Activated T-cell treated with anti-CD3 and anti-CD28 coated beads, Interleukin-2, amount 50 U/mL, for 72 hours (primary cell): ENCODE measurements at regions not wholly inside any gene's neighbourhood (a gene's known extent, or its start where the extent isn't known, plus 50 kb on each side); places are given as distances from the start of the nearest gene placed in this dataset.
"Not testable (repeated sequence)": the region's sequence is repeated elsewhere in the genome, so short reads cannot be mapped to it uniquely, and the experiment has no call there.

Source experiments
- ATAC-seq, 2 donors: fragments of 150-1000 bp; cut with Tn5 transposase; replicated peaks in 1 of 2; 2 replicates each; pipeline ENCODE4 v1.10.0; 2021; ENCODE audit warnings: moderate library complexity in 2 of 2, mild to moderate bottlenecking in 1 of 2
- DNase-seq, 2 donors: peaks; one replicate each; pipeline ENCODE4 v3.0.0; 2021 to 2022; ENCODE audit warnings: mixed read lengths in 1 of 2
- H3K27ac Mint-ChIP-seq: one replicate; pipeline ENCODE4 v1.8.0; 2022; ENCODE audit warnings: mild to moderate bottlenecking, moderate library complexity, mixed read lengths
- H3K27me3 Mint-ChIP-seq: one replicate; pipeline ENCODE4 v1.8.0; 2022; ENCODE audit warnings: low read depth, mixed read lengths
- H3K36me3 Mint-ChIP-seq, 2 donors: one replicate each; pipeline ENCODE4 v1.8.0; 2022; ENCODE audit warnings: mixed read lengths in 2 of 2, mild to moderate bottlenecking in 1 of 2; ENCODE audit not compliant: insufficient read depth in 2 of 2
- H3K4me1 Mint-ChIP-seq: one replicate; pipeline ENCODE4 v1.8.0; 2022; ENCODE audit warnings: low read depth, mixed read lengths
- H3K4me3 Mint-ChIP-seq, 2 donors: one replicate each; pipeline ENCODE4 v1.8.0; 2022; ENCODE audit warnings: mild to moderate bottlenecking in 2 of 2, mixed read lengths in 2 of 2, moderate library complexity in 2 of 2
- H3K9me3 Mint-ChIP-seq, 2 donors: one replicate each; pipeline ENCODE4 v1.8.0; 2022; ENCODE audit warnings: mixed read lengths in 2 of 2

DNA sequence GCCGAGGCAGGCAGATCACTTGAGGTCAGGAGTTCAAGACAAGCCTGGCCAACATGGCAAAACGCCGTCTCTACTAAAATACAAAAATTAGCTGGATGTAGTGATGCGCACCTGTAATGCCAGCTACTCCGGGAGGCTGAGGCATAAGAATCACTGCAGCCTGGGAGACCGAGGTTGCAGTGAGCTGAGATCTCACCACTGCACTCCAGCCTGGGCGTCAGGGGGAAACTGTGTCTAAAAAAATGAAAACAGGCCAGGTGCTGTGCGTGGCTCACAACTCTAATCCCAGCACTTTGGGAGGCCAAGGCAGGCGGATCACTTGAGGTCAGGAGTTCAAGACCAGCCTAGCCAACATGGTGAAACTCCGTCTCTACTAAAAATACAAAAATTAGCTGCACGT, 69.9 kb downstream of the C9orf50 start:
- H3K9me3 Mint-ChIP-seq, ATAC-seq, H3K27ac Mint-ChIP-seq, DNase-seq, H3K36me3 Mint-ChIP-seq: not testable (repeated sequence)
- Mint-ChIP-seq H3K4me3 (peak overlapping the region; percentile 76 to 84), H3K27me3 (peaks cover 31% of the 10 kb centered on the region), H3K4me1 (peaks cover 12% of the 10 kb centered on the region)

DNA sequence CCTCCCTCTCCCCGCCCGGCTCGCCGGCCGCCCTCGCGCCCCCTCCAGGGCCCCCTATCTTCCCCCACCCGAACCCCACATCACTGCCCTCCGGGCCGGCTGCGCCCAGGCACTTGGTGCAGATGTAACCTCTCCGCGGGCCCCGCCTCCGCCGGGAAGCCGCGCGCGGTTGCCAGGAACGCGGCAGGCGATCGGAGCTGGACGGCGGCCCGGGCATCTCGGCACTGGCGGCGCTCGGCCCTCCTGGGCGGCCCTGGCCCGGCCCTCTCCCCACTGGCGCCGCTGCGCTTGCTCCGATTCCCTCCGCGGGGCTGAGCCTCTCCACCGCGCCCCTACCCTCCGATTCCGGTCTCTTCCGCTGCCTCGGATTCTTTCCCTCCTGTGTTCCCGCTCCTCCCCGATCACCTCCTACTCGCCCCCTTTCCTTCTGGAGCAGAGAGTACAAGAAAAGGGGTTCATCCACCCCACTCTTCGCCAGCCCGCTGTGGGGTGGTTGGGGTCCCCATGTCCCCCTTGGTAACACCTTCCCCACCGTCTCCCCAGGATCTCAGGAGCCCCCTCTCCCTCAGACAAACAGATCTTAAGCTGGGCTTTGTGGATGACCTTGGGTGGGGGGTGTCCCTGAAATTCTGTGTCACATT, 70.6 kb downstream of the C9orf50 start:
- ATAC-seq (peak; percentile 76 to 77), DNase-seq (peak; percentile 39 to 51)
- Mint-ChIP-seq H3K36me3 (no peaks in the 10 kb centered on the region), H3K4me1 (peaks cover 12% of the 10 kb centered on the region), H3K4me3 (peak overlapping the region; percentile 76 to 84), H3K9me3 (no peaks in the 10 kb centered on the region), H3K27ac (peak overlapping the region; percentile 19), H3K27me3 (peaks cover 35% of the 10 kb centered on the region)

DNA sequence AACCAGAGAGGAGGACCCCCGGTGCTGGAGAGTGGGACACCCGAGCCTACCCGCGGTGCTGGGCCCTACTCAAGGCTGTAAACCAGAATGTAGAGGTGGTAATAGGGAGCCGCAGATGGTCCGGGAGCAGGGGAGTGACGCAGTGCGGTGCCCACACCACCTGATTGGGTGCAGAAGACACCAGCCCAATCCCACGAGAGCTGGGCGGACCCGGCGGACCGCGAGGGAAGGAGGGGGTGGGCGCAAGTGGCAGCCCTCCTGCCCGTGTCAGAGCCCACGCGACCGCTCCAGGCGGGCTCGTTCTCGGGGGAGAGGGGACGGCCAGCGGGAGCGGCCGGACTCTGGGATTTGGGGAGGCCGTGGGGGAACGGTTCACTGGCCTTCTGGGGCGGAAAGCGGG, 71.2 kb downstream of the C9orf50 start:
- H3K27ac Mint-ChIP-seq, result no peak overlapping the region
- DNase-seq, result no peak
- peaks cover 39% of the 10 kb centered on the region for H3K27me3 Mint-ChIP-seq
- H3K4me1 Mint-ChIP-seq, result peaks cover 12% of the 10 kb centered on the region
- H3K4me3 Mint-ChIP-seq, result peak overlapping the region; percentile 68 to 73
- H3K9me3 Mint-ChIP-seq, result no peaks in the 10 kb centered on the region
- H3K36me3 Mint-ChIP-seq, result no peaks in the 10 kb centered on the region
- ATAC-seq, result no peak

DNA sequence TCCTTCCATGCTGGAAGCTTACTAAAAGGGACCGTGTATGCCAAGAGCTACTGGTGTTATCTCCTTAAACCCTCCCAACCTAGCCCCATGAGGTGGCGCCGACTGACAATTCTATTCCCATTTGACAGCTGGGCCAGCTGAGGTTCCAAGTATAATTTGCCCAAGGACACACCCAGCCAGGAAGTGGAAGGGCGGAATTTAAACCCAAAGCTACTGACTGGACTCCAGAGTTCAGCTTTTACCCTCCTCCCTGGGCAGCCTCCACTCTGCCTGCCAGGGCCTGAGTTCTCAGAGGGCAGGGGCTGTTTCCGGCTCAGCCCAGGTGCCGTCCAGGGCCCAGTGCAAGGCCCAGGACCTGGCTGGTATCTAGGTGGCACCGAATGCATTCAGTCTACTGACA, 71.8 kb downstream of the C9orf50 start:
- H3K27ac Mint-ChIP-seq, result no peak overlapping the region
- peaks cover 12% of the 10 kb centered on the region for H3K4me1 Mint-ChIP-seq
- ATAC-seq (no peak), DNase-seq (no peak)
- peak overlapping the region; percentile 68 to 73 for H3K4me3 Mint-ChIP-seq
- no peaks in the 10 kb centered on the region for H3K9me3 Mint-ChIP-seq
- peaks cover 39% of the 10 kb centered on the region for H3K27me3 Mint-ChIP-seq
- no peaks in the 10 kb centered on the region for H3K36me3 Mint-ChIP-seq

DNA sequence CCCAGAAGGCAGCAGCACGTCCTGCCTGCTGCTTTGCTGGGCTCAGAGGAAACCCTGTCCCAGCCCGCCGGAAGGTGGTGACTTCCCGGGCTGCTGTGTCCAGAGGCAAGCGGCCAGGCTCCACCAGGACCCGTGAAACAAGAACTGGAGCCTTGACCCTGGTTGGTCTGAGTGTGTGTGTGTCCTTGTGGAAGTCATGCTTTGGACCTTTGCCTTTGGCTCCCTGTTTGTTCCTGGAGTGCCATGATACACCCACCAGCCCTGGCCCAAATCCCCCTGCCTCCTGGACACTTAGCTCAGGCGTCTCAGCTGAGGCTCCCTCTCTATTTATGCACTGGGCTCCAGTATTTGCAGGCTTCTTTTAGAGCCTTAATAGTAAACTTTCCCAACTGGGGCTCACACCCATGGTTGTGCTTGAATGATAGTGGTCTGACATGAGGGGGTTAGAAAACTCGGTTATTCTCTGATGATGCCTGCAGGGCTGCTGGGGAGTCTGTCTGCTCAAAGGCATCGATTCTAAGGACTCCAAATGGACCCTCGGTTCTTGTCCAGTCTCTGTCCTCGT, 72.2 kb downstream of the C9orf50 start:
- DNase-seq (no peak), ATAC-seq (no peak)
- Mint-ChIP-seq H3K36me3 (no peaks in the 10 kb centered on the region), H3K4me1 (peaks cover 12% of the 10 kb centered on the region), H3K27ac (no peak overlapping the region), H3K27me3 (peaks cover 39% of the 10 kb centered on the region), H3K9me3 (no peaks in the 10 kb centered on the region), H3K4me3 (no peak overlapping the region)

DNA sequence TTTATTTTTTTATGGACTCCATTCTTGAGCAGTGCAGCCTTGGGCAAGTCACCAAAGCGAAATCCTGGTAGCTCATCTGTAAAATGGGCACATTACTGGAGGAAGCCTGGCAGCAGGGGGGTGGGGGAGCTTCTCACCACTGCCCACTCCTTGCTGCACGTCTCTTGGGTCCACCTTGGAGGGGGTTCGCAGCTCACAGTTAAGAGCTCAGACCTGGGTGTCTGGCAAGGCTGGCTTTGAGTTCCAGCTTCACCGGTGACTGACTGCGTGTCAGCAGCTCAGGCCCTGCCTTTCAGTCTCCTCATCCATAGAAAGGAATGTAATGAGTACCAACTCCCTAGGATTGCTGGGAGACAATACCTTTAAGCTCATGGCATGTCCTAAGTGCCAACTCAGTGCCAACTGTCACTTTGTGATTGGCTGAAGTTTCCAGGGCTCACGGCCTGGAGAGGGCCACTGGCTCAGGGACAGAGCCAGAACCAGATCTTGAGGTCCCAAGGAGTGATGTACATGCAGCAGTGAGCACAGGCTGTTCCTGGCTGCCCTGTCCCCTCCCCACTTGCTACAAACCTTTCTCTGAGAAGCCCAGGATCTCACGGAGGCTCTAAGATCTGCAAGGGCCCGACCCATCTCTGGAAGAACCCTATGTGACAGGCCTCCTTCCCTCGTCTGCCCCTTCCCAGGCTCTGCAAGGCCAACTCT, 72.9 kb downstream of the C9orf50 start:
- ATAC-seq, result no peak
- DNase-seq, result no peak
- no peaks in the 10 kb centered on the region for H3K9me3 Mint-ChIP-seq
- H3K36me3 Mint-ChIP-seq, result no peaks in the 10 kb centered on the region
- peaks cover 39% of the 10 kb centered on the region for H3K27me3 Mint-ChIP-seq
- H3K4me3 Mint-ChIP-seq, result no peak overlapping the region
- H3K27ac Mint-ChIP-seq, result no peak overlapping the region
- H3K4me1 Mint-ChIP-seq, result peaks cover 12% of the 10 kb centered on the region

DNA sequence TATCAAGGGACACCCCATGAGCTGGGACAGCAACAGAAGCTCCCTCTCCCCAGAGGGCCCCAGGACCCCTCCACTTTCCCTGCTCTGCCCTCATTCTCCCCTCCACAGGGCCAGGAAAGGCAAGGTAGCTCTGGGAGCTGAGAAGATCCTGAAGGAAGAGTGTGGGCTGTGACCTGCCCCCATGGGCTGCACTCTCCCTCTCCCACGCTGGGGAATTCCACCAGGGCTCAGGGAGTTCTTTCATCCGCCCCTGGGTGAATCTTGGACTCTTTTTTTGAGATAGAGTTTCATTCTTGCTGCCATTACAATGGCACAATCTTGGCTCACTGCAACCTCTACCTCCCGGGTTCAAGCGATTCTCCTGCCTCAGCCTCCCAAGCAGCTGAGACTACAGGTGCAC, 73.8 kb downstream of the C9orf50 start:
- H3K4me1 Mint-ChIP-seq, result peaks cover 12% of the 10 kb centered on the region
- no peak overlapping the region for H3K27ac Mint-ChIP-seq
- no peak overlapping the region for H3K4me3 Mint-ChIP-seq
- no peaks in the 10 kb centered on the region for H3K9me3 Mint-ChIP-seq
- ATAC-seq, result no peak
- DNase-seq, result no peak
- H3K27me3 Mint-ChIP-seq, result peaks cover 39% of the 10 kb centered on the region
- no peaks in the 10 kb centered on the region for H3K36me3 Mint-ChIP-seq

DNA sequence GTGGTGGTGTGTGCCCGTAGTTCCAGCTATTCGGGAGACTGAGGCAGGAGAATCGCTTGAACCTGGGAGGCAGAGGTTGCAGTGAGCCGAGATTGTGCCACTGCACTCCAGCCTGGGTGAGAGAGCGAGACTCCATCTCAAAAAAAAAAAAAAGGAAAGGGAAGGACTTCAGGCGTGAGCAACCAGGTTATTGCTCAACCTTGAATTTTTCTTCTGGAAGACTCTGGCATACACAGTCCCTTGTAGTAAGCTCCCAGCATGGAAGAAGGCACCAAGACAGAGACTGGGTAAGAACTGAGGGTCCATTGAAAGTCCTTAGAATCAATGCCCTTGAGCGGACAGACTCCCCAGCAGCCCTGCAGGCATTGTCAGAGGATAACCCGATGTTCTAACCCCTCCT, 75.0 kb downstream of the C9orf50 start:
- H3K36me3 Mint-ChIP-seq, ATAC-seq: not testable (repeated sequence)
- peaks cover 34% of the 10 kb centered on the region for H3K27me3 Mint-ChIP-seq

DNA sequence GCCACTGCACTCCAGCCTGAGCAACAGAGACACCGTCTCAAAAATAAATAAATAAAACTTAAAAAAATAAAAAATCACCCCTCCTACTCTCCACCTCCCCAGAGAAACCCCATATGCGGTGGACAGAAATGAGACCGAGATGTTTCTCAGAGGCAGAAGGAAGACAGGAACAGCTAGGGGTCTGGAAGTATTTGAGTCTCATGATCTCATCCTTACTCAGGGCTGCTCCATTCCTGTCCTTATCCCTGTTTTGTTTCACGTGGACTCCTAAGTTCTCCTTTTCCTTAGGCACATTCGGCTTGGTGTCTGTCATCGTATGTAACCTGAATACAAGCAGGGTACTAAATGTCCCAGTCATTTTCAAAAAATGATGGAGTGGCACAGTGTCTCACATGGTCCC, 76.1 kb downstream of the C9orf50 start:
- Mint-ChIP-seq H3K4me3 (no peak overlapping the region), H3K9me3 (peaks cover 0 to 1% of the 10 kb centered on the region in 2 donors), H3K27me3 (peaks cover 34% of the 10 kb centered on the region), H3K27ac (no peak overlapping the region), H3K4me1 (peaks cover 6% of the 10 kb centered on the region), H3K36me3 (no peaks in the 10 kb centered on the region)
- DNase-seq (no peak), ATAC-seq (no peak)

More for the DNA sequence above, 75.0 kb downstream of the C9orf50 start:
- H3K4me3 Mint-ChIP-seq, DNase-seq, H3K27ac Mint-ChIP-seq, H3K9me3 Mint-ChIP-seq: not testable (repeated sequence)
- peaks cover 12% of the 10 kb centered on the region for H3K4me1 Mint-ChIP-seq

DNA sequence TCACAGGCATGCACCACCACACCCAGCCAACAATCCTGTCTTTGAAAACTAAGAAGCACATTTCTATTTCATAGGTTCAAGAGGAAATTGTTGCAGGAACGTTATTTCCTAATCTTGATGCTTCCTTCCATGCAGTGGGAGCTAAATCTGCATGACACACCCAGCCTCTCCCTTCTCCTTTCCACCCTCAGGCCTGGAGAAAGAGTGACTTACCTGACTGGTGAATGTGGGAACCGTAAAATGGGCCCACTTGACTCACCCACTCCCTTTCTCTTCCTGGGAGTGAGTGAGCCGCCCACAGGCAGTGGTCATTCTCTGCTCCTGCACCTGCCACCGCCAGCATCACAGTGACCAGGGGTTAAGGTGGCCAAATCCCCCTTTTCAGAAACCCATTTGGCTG, 78.2 kb downstream of the C9orf50 start:
- H3K4me3 Mint-ChIP-seq, result no peak overlapping the region
- peaks cover 6 to 8% of the 10 kb centered on the region in 2 donors for H3K36me3 Mint-ChIP-seq
- no peaks in the 10 kb centered on the region for H3K4me1 Mint-ChIP-seq
- ATAC-seq (no peak), DNase-seq (no peak)
- H3K27me3 Mint-ChIP-seq, result peaks cover 20% of the 10 kb centered on the region
- H3K9me3 Mint-ChIP-seq, result peaks cover 6% of the 10 kb centered on the region in 2 donors
- no peak overlapping the region for H3K27ac Mint-ChIP-seq

DNA sequence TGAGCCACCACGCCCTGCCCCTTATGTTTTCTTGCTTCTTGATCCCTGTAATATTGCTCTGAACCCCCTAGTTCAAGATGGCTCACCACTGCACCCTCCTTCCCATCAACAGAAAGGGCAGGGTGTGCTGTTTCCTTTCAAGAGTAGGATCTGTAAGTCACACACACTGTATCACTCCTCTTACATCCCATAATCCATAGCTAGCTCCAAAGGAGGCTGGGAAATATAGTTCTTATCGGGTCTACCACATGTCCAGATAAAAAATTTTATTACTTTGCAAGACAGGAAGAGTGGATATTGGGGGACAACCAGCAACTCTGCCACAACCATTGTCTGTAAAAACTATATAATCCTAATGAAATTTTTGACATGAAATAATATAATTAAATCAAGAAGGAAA, 79.6 kb downstream of the C9orf50 start:
- peaks cover 20% of the 10 kb centered on the region for H3K27me3 Mint-ChIP-seq
- H3K9me3 Mint-ChIP-seq, result peaks cover 6% of the 10 kb centered on the region in 2 donors
- no peak overlapping the region for H3K27ac Mint-ChIP-seq
- H3K4me1 Mint-ChIP-seq, result no peaks in the 10 kb centered on the region
- H3K36me3 Mint-ChIP-seq, result peaks cover 6 to 8% of the 10 kb centered on the region in 2 donors
- DNase-seq, result no peak
- ATAC-seq, result no peak
- no peak overlapping the region for H3K4me3 Mint-ChIP-seq

DNA sequence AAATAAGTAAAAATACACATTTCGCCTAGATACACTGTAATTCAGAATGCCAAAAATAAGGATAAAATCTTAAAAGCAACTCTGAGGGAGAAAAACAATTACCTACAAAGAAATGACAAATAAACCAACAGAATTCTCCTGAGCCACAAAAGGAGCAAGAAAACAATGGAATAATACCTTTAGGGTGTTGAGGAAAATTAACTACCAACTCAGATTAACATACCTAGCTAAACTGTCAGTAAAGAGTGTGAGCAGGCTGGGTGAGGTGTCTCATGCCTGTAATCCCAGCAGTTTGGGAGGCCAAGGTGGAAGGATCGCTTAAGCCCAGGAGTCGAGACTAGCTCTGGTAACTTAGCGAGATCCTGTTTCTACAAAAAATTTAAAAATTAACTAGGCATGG, 81.5 kb downstream of the C9orf50 start:
- peaks cover 6 to 8% of the 10 kb centered on the region in 2 donors for H3K36me3 Mint-ChIP-seq
- ATAC-seq (no peak), DNase-seq (no peak)
- no peak overlapping the region for H3K4me3 Mint-ChIP-seq
- peaks cover 6% of the 10 kb centered on the region in 2 donors for H3K9me3 Mint-ChIP-seq
- H3K27me3 Mint-ChIP-seq, result peaks cover 12% of the 10 kb centered on the region
- H3K27ac Mint-ChIP-seq, result no peak overlapping the region
- H3K4me1 Mint-ChIP-seq, result no peaks in the 10 kb centered on the region

DNA sequence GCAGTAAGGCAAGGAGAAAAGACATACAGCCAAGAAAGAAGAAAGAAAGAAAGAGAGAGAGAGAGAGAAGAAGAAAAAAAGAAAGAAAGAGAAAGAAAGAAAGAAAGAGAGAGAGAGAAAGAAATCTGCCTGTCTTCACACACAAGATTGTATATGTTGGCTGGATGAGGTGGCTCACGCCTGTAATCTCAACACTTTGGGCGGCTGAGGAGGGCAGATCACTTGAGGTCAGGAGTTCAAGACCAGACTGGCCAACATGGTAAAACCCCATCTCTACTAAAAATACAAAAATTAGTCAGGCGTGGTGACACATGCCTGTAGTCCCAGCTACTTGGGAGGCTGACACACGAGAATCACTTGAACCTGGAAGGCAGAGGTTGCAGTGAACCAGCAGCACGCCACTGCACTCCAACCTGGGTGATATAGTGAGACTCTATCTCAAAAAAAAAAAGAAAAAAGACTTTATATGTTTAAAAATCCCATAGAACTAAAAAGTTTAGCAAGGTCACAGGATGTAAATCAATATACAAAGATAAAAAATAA, 89.0 kb downstream of the C9orf50 start:
- H3K4me3 Mint-ChIP-seq, H3K4me1 Mint-ChIP-seq, H3K36me3 Mint-ChIP-seq, H3K27ac Mint-ChIP-seq, H3K27me3 Mint-ChIP-seq, H3K9me3 Mint-ChIP-seq: not testable (repeated sequence)
- peak in 1 of 2 donors; percentile 17 for DNase-seq
- ATAC-seq, result peak in 1 of 2 donors; percentile 28
